ENCODE measurements at regions not wholly inside any gene's neighbourhood (a gene's known extent, or its start where the extent isn't known, plus 50 kb on each side); places are given as distances from the start of the nearest gene placed in this dataset.

DNA sequence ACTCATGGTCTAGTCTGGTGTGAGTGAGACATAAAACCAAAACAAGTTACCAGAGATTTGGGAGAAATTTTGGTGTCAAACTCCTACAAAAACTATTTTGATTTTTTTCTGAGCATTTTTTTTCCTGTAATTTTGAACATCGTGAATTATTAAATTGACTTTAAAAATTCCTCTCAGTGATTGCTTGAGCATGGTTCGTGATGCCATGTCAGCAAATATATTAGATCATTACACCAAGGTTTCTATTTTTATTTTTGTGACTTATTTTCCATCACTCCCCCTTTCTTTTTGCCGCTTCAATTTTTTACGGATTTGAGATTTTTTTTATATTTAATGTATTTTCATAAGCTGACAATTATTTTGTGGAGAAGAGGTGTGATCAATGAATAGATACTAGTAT, 613.9 kb upstream of the LRATD1 start:
- TF ChIP-seq, protein P1, sequence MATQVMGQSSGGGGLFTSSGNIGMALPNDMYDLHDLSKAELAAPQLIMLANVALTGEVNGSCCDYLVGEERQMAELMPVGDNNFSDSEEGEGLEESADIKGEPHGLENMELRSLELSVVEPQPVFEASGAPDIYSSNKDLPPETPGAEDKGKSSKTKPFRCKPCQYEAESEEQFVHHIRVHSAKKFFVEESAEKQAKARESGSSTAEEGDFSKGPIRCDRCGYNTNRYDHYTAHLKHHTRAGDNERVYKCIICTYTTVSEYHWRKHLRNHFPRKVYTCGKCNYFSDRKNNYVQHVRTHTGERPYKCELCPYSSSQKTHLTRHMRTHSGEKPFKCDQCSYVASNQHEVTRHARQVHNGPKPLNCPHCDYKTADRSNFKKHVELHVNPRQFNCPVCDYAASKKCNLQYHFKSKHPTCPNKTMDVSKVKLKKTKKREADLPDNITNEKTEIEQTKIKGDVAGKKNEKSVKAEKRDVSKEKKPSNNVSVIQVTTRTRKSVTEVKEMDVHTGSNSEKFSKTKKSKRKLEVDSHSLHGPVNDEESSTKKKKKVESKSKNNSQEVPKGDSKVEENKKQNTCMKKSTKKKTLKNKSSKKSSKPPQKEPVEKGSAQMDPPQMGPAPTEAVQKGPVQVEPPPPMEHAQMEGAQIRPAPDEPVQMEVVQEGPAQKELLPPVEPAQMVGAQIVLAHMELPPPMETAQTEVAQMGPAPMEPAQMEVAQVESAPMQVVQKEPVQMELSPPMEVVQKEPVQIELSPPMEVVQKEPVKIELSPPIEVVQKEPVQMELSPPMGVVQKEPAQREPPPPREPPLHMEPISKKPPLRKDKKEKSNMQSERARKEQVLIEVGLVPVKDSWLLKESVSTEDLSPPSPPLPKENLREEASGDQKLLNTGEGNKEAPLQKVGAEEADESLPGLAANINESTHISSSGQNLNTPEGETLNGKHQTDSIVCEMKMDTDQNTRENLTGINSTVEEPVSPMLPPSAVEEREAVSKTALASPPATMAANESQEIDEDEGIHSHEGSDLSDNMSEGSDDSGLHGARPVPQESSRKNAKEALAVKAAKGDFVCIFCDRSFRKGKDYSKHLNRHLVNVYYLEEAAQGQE (IDR thresholded peaks at IDR 0.05; ENCODE audit: low read depth), result no peak
- TF ChIP-seq EGR1 (IDR thresholded peaks at IDR 0.05), result no peak

All from Ishikawa (cell line).